Hepatocyte (in vitro differentiated cells): ENCODE measurements at regions not wholly inside any gene's neighbourhood (a gene's known extent, or its start where the extent isn't known, plus 50 kb on each side); places are given as distances from the start of the nearest gene placed in this dataset.

Experiments used
- CTCF ChIP-seq: fragments of 200-600 bp; sonication (generic); IDR thresholded peaks from 2 replicates; pipeline ENCODE4 v1.5.1; 2016; ENCODE audit warnings: antibody characterized with exemption, mild to moderate bottlenecking; ENCODE audit not compliant: poor library complexity
- EZH2phosphoT487 ChIP-seq: fragments of 200-600 bp; sonication (generic); IDR thresholded peaks from one replicate; pipeline ENCODE4 v1.6.1; 2018; ENCODE audit warnings: antibody characterized with exemption, mild to moderate bottlenecking, low read depth, moderate library complexity; ENCODE audit not compliant: unreplicated experiment, severe bottlenecking

- TF ChIP-seq CTCF (no peak), EZH2phosphoT487 (no peak)
These were observed 242.6 kb upstream of the CDYL start for GRCh38 chr6:4533576-4533975.
